NCI-H345 treated with DMSO at 0.1 percent for 48 hours (cell line): ENCODE measurements at regions not wholly inside any gene's neighbourhood (a gene's known extent, or its start where the extent isn't known, plus 50 kb on each side); places are given as distances from the start of the nearest gene placed in this dataset.
"Not testable (repeated sequence)": the region's sequence is repeated elsewhere in the genome, so short reads cannot be mapped to it uniquely, and the experiment has no call there.

Experiments
- DNase-seq: peaks from one replicate; lab custom pipeline; 2025; ENCODE audit not compliant: unreplicated experiment; lab: John Stamatoyannopoulos, UW

- no peak for DNase-seq
Measured at GRCh38 chr15:31178705-31179104, 77.2 kb upstream of the TRPM1 start.

GRCh38 chr15:31179693-31180092 is 78.2 kb upstream of the TRPM1 start:
- DNase-seq = no peak

- DNase-seq = no peak
Measured at GRCh38 chr15:31193291-31193690, 91.8 kb upstream of the TRPM1 start.

GRCh38 chr15:31195871-31196270 is 94.3 kb upstream of the TRPM1 start:
- DNase-seq = no peak

GRCh38 chr15:31197497-31198414 is 96.2 kb upstream of the TRPM1 start:
- no peak for DNase-seq

- no peak for DNase-seq
Measured at GRCh38 chr15:31200735-31201151, 99.2 kb upstream of the TRPM1 start.

- no peak for DNase-seq
Measured at GRCh38 chr15:31202953-31203352, 101.4 kb upstream of the TRPM1 start.

- no peak for DNase-seq
Measured at GRCh38 chr15:31203999-31204398, 102.5 kb upstream of the TRPM1 start.

- DNase-seq = no peak
Measured at GRCh38 chr15:31206386-31207181, 105.1 kb upstream of the TRPM1 start.

GRCh38 chr15:31207246-31207645 is 105.7 kb upstream of the TRPM1 start:
- no peak for DNase-seq

GRCh38 chr15:31207861-31208260 is 106.3 kb upstream of the TRPM1 start:
- not testable (repeated sequence) for DNase-seq

GRCh38 chr15:31208817-31209216 is 107.3 kb upstream of the TRPM1 start:
- no peak for DNase-seq

- no peak for DNase-seq
Measured at GRCh38 chr15:31211353-31211752, 109.8 kb upstream of the TRPM1 start.

- DNase-seq = no peak
Measured at GRCh38 chr15:31212326-31213080, 111.0 kb upstream of the TRPM1 start.

GRCh38 chr15:31214158-31214863 is 112.3 kb upstream of the KLF13 start:
- no peak for DNase-seq

GRCh38 chr15:31214864-31215489 is 111.7 kb upstream of the KLF13 start:
- no peak for DNase-seq

GRCh38 chr15:31215490-31216214 is 111.0 kb upstream of the KLF13 start:
- peak; percentile 15 for DNase-seq

GRCh38 chr15:31216215-31216911 is 110.3 kb upstream of the KLF13 start:
- no peak for DNase-seq

- DNase-seq = no peak
Measured at GRCh38 chr15:31217067-31217466, 109.6 kb upstream of the KLF13 start.
